ENCODE measurements at regions not wholly inside any gene's neighbourhood (a gene's known extent, or its start where the extent isn't known, plus 50 kb on each side); places are given as distances from the start of the nearest gene placed in this dataset.

DNA sequence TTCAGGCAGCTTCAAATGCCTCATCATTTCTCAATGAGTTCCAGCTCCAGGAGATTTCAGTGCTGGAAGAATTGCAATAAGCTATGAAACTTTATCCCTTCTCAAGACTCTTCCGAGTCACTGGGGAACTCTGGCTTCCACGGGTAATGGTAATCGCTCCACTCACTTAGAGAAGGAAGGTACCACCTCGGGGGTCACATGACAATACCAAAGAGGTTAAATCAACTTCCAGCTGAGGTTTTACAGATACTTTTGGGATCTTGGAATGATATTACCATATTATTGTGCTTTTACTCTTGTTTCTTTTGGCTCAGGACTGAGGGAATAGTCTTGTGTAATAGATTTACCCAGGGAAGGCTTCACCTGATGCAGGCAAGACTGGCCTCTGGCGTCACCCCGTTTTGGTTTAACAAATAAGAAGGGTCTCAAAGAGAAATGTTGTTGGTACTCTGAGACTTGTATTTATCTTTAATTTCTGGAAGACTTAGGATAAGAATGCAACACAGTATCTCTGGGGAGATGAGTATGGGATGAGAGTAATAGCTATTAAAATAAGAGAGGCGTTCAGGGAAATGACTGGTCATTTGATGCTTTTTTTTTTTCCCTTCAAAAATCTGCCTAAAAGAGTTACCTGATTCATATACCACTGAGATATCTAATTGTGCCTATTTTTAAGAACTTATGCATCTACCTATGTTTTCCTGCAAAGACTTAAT, 316.9 kb upstream of the ZEB2 start:
- Mint-ChIP-seq H3K4me3 (no peak overlapping the region), H3K4me1 (no peaks in the 10 kb centered on the region), H3K27me3 (no peaks in the 10 kb centered on the region), H3K9me3 (ENCODE audit: insufficient read depth) (no peaks in the 10 kb centered on the region), H3K27ac (no peak overlapping the region)
- no peaks in the 10 kb centered on the region for H3K36me3 ChIP-seq (replicated peaks in 1 of 2; ENCODE audit: control extremely low read depth in 1 of 2, control insufficient read depth in 1 of 2, extremely low read depth in 1 of 2, insufficient read depth in 2 of 2, low read length in 1 of 2)
- H3K27ac ChIP-seq (ENCODE audit: low read length in 2 of 2) = no peak overlapping the region
- ATAC-seq (ENCODE audit: low read depth) (no peak), DNase-seq (no peak)
- no peaks in the 10 kb centered on the region for H3K9me3 ChIP-seq (ENCODE audit: control extremely low read depth in 1 of 3, control insufficient read depth in 2 of 3, insufficient read depth in 1 of 3, low read length in 2 of 3)
- H4K20me1 ChIP-seq (ENCODE audit: control insufficient read depth, insufficient read depth, low read length, poor library complexity, severe bottlenecking) = no peaks in the 10 kb centered on the region
- H3K4me2 ChIP-seq (replicated peaks; ENCODE audit: low read depth, low read length, poor library complexity, severe bottlenecking) = no peak overlapping the region
- no peaks in the 10 kb centered on the region for H3K27me3 ChIP-seq (replicated peaks in 1 of 4; ENCODE audit: control extremely low read depth in 1 of 4, control insufficient read depth in 3 of 4, insufficient read depth in 4 of 4, low read length in 3 of 4)
- 89% methylated on average over 2 of the region's 7 CpGs for WGBS (ENCODE audit: insufficient coverage)
- H3K9ac ChIP-seq (ENCODE audit: low read length) = no peak overlapping the region
- no peak overlapping the region for H3K4me3 ChIP-seq (ENCODE audit: control extremely low read depth in 1 of 5, extremely low read depth in 1 of 5, insufficient read depth in 1 of 5, low read depth in 2 of 5, low read length in 4 of 5)
- ChIA-PET POLR2A (no interaction called here), CTCF (no interaction called here)
- H2AFZ ChIP-seq (ENCODE audit: insufficient read depth, low read depth, low read length, poor library complexity, severe bottlenecking) = no peak overlapping the region
- no peaks in the 10 kb centered on the region for H3K4me1 ChIP-seq (ENCODE audit: control insufficient read depth in 2 of 2, insufficient read depth in 2 of 2, low read length in 2 of 2)
- TF ChIP-seq, protein P1, sequence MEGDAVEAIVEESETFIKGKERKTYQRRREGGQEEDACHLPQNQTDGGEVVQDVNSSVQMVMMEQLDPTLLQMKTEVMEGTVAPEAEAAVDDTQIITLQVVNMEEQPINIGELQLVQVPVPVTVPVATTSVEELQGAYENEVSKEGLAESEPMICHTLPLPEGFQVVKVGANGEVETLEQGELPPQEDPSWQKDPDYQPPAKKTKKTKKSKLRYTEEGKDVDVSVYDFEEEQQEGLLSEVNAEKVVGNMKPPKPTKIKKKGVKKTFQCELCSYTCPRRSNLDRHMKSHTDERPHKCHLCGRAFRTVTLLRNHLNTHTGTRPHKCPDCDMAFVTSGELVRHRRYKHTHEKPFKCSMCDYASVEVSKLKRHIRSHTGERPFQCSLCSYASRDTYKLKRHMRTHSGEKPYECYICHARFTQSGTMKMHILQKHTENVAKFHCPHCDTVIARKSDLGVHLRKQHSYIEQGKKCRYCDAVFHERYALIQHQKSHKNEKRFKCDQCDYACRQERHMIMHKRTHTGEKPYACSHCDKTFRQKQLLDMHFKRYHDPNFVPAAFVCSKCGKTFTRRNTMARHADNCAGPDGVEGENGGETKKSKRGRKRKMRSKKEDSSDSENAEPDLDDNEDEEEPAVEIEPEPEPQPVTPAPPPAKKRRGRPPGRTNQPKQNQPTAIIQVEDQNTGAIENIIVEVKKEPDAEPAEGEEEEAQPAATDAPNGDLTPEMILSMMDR (IDR thresholded peaks at IDR 0.05) = no peak
- TF ChIP-seq EZH2 (IDR thresholded peaks at IDR 0.05; ENCODE audit: borderline replicate concordance, insufficient read depth, low read depth, low read length, poor library complexity, severe bottlenecking) = no peak
- intact Hi-C loops (cut with micrococcal nuclease) = no loop called here
- H3K79me2 ChIP-seq (ENCODE audit: control insufficient read depth, insufficient read depth, low read length) = no peaks in the 10 kb centered on the region

- no peaks in the 10 kb centered on the region for H3K9me3 ChIP-seq (ENCODE audit: control extremely low read depth in 1 of 3, control insufficient read depth in 2 of 3, insufficient read depth in 1 of 3, low read length in 2 of 3)
- no peaks in the 10 kb centered on the region for H3K4me1 Mint-ChIP-seq
- H3K27ac Mint-ChIP-seq = no peak overlapping the region
- CTCF ChIA-PET = interaction anchor here (1.0 kb wide), 1 partner anchor 25 kb away, joined by 3 read pairs; no protein-coding TSS in a partner anchor
- H3K27ac ChIP-seq (ENCODE audit: low read length in 2 of 2) = no peak overlapping the region
- no peaks in the 10 kb centered on the region for H3K36me3 ChIP-seq (replicated peaks in 1 of 2; ENCODE audit: control extremely low read depth in 1 of 2, control insufficient read depth in 1 of 2, extremely low read depth in 1 of 2, insufficient read depth in 2 of 2, low read length in 1 of 2)
- POLR2A ChIA-PET = no interaction called here
- no peak for TF ChIP-seq EZH2 (IDR thresholded peaks at IDR 0.05; ENCODE audit: borderline replicate concordance, insufficient read depth, low read depth, low read length, poor library complexity, severe bottlenecking)
- TF ChIP-seq, protein P1 (IDR thresholded peaks at IDR 0.05) = no peak
- H3K4me2 ChIP-seq (replicated peaks; ENCODE audit: low read depth, low read length, poor library complexity, severe bottlenecking) = no peak overlapping the region
- no peaks in the 10 kb centered on the region for H3K27me3 Mint-ChIP-seq
- ATAC-seq (ENCODE audit: low read depth) (no peak), DNase-seq (no peak)
- H3K9ac ChIP-seq (ENCODE audit: low read length) = no peak overlapping the region
- no peaks in the 10 kb centered on the region for H4K20me1 ChIP-seq (ENCODE audit: control insufficient read depth, insufficient read depth, low read length, poor library complexity, severe bottlenecking)
- no peaks in the 10 kb centered on the region for H3K9me3 Mint-ChIP-seq (ENCODE audit: insufficient read depth)
- H2AFZ ChIP-seq (ENCODE audit: insufficient read depth, low read depth, low read length, poor library complexity, severe bottlenecking) = no peak overlapping the region
- no peaks in the 10 kb centered on the region for H3K27me3 ChIP-seq (replicated peaks in 1 of 4; ENCODE audit: control extremely low read depth in 1 of 4, control insufficient read depth in 3 of 4, insufficient read depth in 4 of 4, low read length in 3 of 4)
- H3K79me2 ChIP-seq (ENCODE audit: control insufficient read depth, insufficient read depth, low read length) = no peaks in the 10 kb centered on the region
- no CpG with 5 or more reads among the region's 4 CpGs for WGBS (ENCODE audit: insufficient coverage)
- no peak overlapping the region for H3K4me3 Mint-ChIP-seq
- intact Hi-C loops (cut with micrococcal nuclease) = no loop called here
- no peaks in the 10 kb centered on the region for H3K4me1 ChIP-seq (ENCODE audit: control insufficient read depth in 2 of 2, insufficient read depth in 2 of 2, low read length in 2 of 2)
- no peak overlapping the region for H3K4me3 ChIP-seq (ENCODE audit: control extremely low read depth in 1 of 5, extremely low read depth in 1 of 5, insufficient read depth in 1 of 5, low read depth in 2 of 5, low read length in 4 of 5)
Measured at GRCh38 chr2:144835634-144836350, 315.9 kb upstream of the ZEB2 start.
